Effector memory CD4-positive, alpha-beta T cell (primary cell): ENCODE measurements at regions not wholly inside any gene's neighbourhood (a gene's known extent, or its start where the extent isn't known, plus 50 kb on each side); places are given as distances from the start of the nearest gene placed in this dataset.

Experiments used
- DNase-seq, 3 donors: peaks; one replicate each; pipeline ENCODE4 v3.0.0-alpha.2; 2020
- H3K27ac ChIP-seq: 2 replicates; pipeline ENCODE4 v1.7.0; 2013; ENCODE audit warnings: mild to moderate bottlenecking, low read length, moderate library complexity; ENCODE audit not compliant: insufficient read depth, poor library complexity, severe bottlenecking
- H3K27me3 ChIP-seq: replicated peaks from 2 replicates; pipeline ENCODE4 v1.7.0; 2013; ENCODE audit warnings: mild to moderate bottlenecking, low read length; ENCODE audit not compliant: insufficient read depth, control insufficient read depth, poor library complexity, severe bottlenecking
- H3K36me3 ChIP-seq: 2 replicates; pipeline ENCODE4 v1.7.0; 2013; ENCODE audit warnings: mild to moderate bottlenecking, low read length, moderate library complexity; ENCODE audit not compliant: control insufficient read depth, insufficient read depth
- H3K4me1 ChIP-seq: 2 replicates; pipeline ENCODE4 v1.7.0; 2013; ENCODE audit warnings: low read length, mild to moderate bottlenecking; ENCODE audit not compliant: control insufficient read depth, insufficient read depth, poor library complexity, severe bottlenecking
- H3K4me3 ChIP-seq: 2 replicates; pipeline ENCODE4 v1.7.0; 2013; ENCODE audit warnings: low read length, low read depth, mild to moderate bottlenecking; ENCODE audit not compliant: insufficient read depth, poor library complexity, severe bottlenecking
- H3K9me3 ChIP-seq: 2 replicates; pipeline ENCODE4 v1.7.0; 2013; ENCODE audit warnings: mild to moderate bottlenecking, low read length, moderate library complexity; ENCODE audit not compliant: control insufficient read depth

DNA sequence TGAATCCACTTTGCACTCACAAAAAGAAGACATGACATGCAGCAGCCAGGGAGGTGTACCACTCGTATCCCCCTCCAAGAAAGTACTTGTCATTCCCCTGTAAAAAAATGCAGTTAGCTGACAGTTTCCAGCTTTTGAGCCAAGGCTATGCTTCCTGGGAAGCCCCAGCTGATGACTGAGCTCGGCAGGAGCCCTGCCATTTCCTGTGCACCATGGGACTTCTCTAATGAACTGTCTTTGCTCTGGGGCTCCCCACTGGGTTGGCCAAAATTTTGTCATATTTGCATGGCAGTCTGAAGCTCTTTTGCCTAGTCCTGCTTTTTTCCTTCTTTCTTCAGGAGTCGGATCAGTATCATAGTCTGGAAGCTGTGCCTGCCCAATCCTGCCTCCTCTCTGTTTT lies 104.5 kb upstream of the MAOA start:
- no peaks in the 10 kb centered on the region for H3K4me1 ChIP-seq
- H3K9me3 ChIP-seq: no peaks in the 10 kb centered on the region
- no peak overlapping the region for H3K27ac ChIP-seq
- DNase-seq: no peak
- no peaks in the 10 kb centered on the region for H3K27me3 ChIP-seq
- no peaks in the 10 kb centered on the region for H3K36me3 ChIP-seq
- H3K4me3 ChIP-seq: no peak overlapping the region

DNA sequence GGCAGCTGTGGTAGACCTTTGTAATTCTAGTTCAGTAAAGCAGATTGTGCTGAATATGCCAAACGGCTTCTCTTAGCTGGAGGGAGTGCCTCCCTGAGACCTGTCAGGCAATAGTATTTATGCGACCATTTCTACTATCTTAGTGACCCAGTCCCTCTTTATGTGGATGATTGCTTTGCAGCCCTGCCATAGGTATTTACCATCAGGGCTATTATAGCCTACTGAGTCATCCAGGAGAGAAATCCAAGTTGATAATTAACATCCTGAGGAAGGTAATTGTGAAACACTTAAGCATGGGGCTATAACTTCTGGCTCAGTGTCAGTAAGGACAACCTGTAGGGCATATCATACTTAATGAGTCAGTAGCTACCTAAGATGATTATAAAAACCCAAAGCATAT lies 103.9 kb upstream of the MAOA start:
- H3K9me3 ChIP-seq: no peaks in the 10 kb centered on the region
- no peak overlapping the region for H3K4me3 ChIP-seq
- no peaks in the 10 kb centered on the region for H3K27me3 ChIP-seq
- DNase-seq: no peak
- H3K4me1 ChIP-seq: no peaks in the 10 kb centered on the region
- H3K36me3 ChIP-seq: no peaks in the 10 kb centered on the region
- no peak overlapping the region for H3K27ac ChIP-seq

DNA sequence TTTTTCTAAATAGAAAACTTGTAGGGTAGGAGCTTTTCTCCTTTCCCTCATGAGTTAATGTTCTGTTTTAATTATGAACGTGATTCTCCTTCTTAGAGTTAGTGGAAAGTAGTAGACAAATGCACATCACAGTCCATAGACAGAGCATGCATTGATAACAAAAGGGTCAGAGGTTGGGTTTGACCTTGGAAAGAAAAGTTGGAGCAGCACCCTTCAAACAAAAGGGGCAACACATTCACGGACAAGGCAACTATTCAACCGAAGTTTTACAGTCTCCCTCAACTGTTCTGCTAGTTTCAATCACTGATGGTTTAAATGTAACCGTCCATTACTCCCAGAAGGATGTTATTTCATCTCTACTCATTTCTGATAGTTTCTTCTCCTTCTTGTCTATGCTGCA lies 103.4 kb upstream of the MAOA start:
- no peak for DNase-seq
- Histone ChIP-seq H3K9me3 (no peaks in the 10 kb centered on the region), H3K27me3 (no peaks in the 10 kb centered on the region), H3K4me3 (no peak overlapping the region), H3K4me1 (no peaks in the 10 kb centered on the region), H3K36me3 (no peaks in the 10 kb centered on the region), H3K27ac (no peak overlapping the region)

DNA sequence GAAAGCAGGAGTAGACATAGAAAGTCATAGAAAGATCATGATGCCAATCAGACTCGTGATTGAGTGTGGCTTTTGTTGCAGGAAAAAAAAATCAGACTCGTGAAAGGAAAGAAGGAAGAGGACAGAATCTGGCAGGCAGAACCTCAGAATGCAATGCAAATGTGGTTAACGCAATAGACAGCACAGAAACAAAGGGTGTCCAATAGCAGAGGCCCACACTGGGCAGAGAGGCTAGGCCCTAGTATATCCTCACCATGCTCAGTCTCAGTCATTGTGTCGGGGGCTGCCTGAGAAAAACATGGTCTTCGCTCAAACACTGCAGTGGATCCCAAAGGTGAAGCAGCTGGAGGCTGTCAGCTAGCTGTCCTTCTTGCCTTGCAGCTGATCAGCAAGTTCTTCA lies 102.8 kb upstream of the MAOA start:
- Histone ChIP-seq H3K27me3 (no peaks in the 10 kb centered on the region), H3K36me3 (no peaks in the 10 kb centered on the region), H3K9me3 (no peaks in the 10 kb centered on the region), H3K27ac (no peak overlapping the region), H3K4me3 (no peak overlapping the region), H3K4me1 (no peaks in the 10 kb centered on the region)
- no peak for DNase-seq

- Histone ChIP-seq H3K4me1 (no peaks in the 10 kb centered on the region), H3K9me3 (no peaks in the 10 kb centered on the region), H3K27ac (no peak overlapping the region), H3K36me3 (no peaks in the 10 kb centered on the region), H3K4me3 (no peak overlapping the region), H3K27me3 (no peaks in the 10 kb centered on the region)
- no peak for DNase-seq
Observed at GRCh38 chrX:43556207-43556606, 99.9 kb upstream of the MAOA start.

- Histone ChIP-seq H3K27me3 (no peaks in the 10 kb centered on the region), H3K4me3 (no peak overlapping the region), H3K9me3 (no peaks in the 10 kb centered on the region), H3K27ac (no peak overlapping the region), H3K4me1 (no peaks in the 10 kb centered on the region), H3K36me3 (no peaks in the 10 kb centered on the region)
- DNase-seq: peak; percentile 12 to 27 (median 15)
Observed at GRCh38 chrX:43557792-43558191, 98.3 kb upstream of the MAOA start.

- H3K27ac ChIP-seq: no peak overlapping the region
- no peak for DNase-seq
- no peaks in the 10 kb centered on the region for H3K9me3 ChIP-seq
- H3K4me3 ChIP-seq: no peak overlapping the region
- no peaks in the 10 kb centered on the region for H3K36me3 ChIP-seq
- H3K27me3 ChIP-seq: no peaks in the 10 kb centered on the region
- no peaks in the 10 kb centered on the region for H3K4me1 ChIP-seq
Observed at GRCh38 chrX:43559644-43560043, 96.5 kb upstream of the MAOA start.

- DNase-seq: no peak
- no peaks in the 10 kb centered on the region for H3K9me3 ChIP-seq
- H3K4me3 ChIP-seq: no peak overlapping the region
- H3K27me3 ChIP-seq: no peaks in the 10 kb centered on the region
- no peaks in the 10 kb centered on the region for H3K36me3 ChIP-seq
- H3K4me1 ChIP-seq: no peaks in the 10 kb centered on the region
- no peak overlapping the region for H3K27ac ChIP-seq
Observed at GRCh38 chrX:43560247-43560946, 95.7 kb upstream of the MAOA start.

- DNase-seq: no peak
- no peaks in the 10 kb centered on the region for H3K36me3 ChIP-seq
- no peaks in the 10 kb centered on the region for H3K4me1 ChIP-seq
- no peaks in the 10 kb centered on the region for H3K9me3 ChIP-seq
- H3K27me3 ChIP-seq: no peaks in the 10 kb centered on the region
- H3K4me3 ChIP-seq: no peak overlapping the region
- no peak overlapping the region for H3K27ac ChIP-seq
Observed at GRCh38 chrX:43562372-43562771, 93.7 kb upstream of the MAOA start.

DNA sequence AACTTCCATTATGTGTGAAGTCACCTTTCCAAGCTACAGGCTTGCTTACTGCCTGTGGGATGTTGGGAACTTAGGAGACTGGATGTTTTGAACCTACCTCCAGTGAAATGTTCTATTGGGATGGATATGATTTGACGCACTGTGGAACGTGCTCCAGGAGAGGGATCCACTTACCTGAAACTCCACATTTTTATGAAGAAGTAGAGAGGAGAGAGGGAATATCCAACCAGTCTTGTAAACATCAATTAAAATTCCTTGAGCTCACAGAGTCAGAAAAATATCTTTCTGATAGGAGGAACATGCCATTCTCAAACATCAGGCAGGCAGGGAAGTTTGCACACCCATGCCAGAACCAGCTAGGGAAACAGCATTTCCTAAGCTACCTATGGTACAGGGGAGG lies 91.1 kb upstream of the MAOA start:
- H3K9me3 ChIP-seq: no peaks in the 10 kb centered on the region
- H3K27ac ChIP-seq: no peak overlapping the region
- no peaks in the 10 kb centered on the region for H3K4me1 ChIP-seq
- H3K36me3 ChIP-seq: no peaks in the 10 kb centered on the region
- no peaks in the 10 kb centered on the region for H3K27me3 ChIP-seq
- no peak for DNase-seq
- H3K4me3 ChIP-seq: no peak overlapping the region
